ENCODE measurements at regions not wholly inside any gene's neighbourhood (a gene's known extent, or its start where the extent isn't known, plus 50 kb on each side); places are given as distances from the start of the nearest gene placed in this dataset.

DNA sequence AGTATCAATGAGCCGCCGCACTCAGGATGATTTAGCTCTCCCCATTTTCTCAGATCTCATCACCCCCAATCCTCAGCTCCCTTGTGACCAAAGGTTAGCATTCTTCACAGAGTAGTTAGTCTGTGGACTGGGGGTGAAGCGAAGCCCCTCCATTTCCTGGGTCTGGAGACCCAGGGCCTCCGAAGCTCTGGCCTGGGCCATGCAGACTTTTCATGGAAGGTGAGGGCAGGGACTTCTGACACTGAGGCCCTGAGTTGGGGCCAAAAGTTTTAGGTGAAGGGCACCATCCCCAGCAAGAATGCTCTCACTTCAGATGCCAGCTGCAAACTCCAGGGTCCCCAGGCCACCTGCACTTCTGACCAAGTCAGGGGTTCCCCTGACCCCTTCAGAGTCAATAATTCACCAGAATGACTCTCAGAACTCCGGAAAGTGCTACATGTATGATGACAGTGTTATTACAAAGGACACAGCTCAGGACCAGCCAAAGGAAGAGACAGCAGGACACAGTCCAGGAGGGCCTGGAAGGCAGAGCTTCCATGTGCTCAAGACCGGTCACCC is 65.7 kb upstream of the DUSP22 start:
- ATAC-seq (no peak), DNase-seq (ENCODE audit: low spot score) (no peak)
- TF ChIP-seq ZNF263 (CRISPR knock-in tag; IDR thresholded peaks at IDR 0.05; ENCODE audit: low read depth) = no peak
- no peak for TF ChIP-seq SOX15 (CRISPR knock-in tag; IDR thresholded peaks at IDR 0.05)
- TF ChIP-seq, protein P1, sequence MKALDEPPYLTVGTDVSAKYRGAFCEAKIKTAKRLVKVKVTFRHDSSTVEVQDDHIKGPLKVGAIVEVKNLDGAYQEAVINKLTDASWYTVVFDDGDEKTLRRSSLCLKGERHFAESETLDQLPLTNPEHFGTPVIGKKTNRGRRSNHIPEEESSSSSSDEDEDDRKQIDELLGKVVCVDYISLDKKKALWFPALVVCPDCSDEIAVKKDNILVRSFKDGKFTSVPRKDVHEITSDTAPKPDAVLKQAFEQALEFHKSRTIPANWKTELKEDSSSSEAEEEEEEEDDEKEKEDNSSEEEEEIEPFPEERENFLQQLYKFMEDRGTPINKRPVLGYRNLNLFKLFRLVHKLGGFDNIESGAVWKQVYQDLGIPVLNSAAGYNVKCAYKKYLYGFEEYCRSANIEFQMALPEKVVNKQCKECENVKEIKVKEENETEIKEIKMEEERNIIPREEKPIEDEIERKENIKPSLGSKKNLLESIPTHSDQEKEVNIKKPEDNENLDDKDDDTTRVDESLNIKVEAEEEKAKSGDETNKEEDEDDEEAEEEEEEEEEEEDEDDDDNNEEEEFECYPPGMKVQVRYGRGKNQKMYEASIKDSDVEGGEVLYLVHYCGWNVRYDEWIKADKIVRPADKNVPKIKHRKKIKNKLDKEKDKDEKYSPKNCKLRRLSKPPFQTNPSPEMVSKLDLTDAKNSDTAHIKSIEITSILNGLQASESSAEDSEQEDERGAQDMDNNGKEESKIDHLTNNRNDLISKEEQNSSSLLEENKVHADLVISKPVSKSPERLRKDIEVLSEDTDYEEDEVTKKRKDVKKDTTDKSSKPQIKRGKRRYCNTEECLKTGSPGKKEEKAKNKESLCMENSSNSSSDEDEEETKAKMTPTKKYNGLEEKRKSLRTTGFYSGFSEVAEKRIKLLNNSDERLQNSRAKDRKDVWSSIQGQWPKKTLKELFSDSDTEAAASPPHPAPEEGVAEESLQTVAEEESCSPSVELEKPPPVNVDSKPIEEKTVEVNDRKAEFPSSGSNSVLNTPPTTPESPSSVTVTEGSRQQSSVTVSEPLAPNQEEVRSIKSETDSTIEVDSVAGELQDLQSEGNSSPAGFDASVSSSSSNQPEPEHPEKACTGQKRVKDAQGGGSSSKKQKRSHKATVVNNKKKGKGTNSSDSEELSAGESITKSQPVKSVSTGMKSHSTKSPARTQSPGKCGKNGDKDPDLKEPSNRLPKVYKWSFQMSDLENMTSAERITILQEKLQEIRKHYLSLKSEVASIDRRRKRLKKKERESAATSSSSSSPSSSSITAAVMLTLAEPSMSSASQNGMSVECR (CRISPR knock-in tag; IDR thresholded peaks at IDR 0.05; ENCODE audit: borderline replicate concordance) = no peak
- no peak for TF ChIP-seq MYBL2 (CRISPR knock-in tag; IDR thresholded peaks at IDR 0.05)
- TF ChIP-seq ZNF416 (CRISPR knock-in tag; IDR thresholded peaks at IDR 0.05) = no peak
- no peak for TF ChIP-seq ZBTB21 (CRISPR knock-in tag; IDR thresholded peaks at IDR 0.05; ENCODE audit: borderline replicate concordance)
- TF ChIP-seq ELF4 (CRISPR knock-in tag; IDR thresholded peaks at IDR 0.05; ENCODE audit: low read depth) = no peak
- TF ChIP-seq, protein P2, sequence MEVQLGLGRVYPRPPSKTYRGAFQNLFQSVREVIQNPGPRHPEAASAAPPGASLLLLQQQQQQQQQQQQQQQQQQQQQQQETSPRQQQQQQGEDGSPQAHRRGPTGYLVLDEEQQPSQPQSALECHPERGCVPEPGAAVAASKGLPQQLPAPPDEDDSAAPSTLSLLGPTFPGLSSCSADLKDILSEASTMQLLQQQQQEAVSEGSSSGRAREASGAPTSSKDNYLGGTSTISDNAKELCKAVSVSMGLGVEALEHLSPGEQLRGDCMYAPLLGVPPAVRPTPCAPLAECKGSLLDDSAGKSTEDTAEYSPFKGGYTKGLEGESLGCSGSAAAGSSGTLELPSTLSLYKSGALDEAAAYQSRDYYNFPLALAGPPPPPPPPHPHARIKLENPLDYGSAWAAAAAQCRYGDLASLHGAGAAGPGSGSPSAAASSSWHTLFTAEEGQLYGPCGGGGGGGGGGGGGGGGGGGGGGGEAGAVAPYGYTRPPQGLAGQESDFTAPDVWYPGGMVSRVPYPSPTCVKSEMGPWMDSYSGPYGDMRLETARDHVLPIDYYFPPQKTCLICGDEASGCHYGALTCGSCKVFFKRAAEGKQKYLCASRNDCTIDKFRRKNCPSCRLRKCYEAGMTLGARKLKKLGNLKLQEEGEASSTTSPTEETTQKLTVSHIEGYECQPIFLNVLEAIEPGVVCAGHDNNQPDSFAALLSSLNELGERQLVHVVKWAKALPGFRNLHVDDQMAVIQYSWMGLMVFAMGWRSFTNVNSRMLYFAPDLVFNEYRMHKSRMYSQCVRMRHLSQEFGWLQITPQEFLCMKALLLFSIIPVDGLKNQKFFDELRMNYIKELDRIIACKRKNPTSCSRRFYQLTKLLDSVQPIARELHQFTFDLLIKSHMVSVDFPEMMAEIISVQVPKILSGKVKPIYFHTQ (CRISPR knock-in tag; IDR thresholded peaks at IDR 0.05) = no peak
- TF ChIP-seq ZNF423 (CRISPR knock-in tag; IDR thresholded peaks at IDR 0.05) = no peak
- TF ChIP-seq, protein P3, sequence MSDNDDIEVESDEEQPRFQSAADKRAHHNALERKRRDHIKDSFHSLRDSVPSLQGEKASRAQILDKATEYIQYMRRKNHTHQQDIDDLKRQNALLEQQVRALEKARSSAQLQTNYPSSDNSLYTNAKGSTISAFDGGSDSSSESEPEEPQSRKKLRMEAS (CRISPR knock-in tag; IDR thresholded peaks at IDR 0.05) = no peak
- no peak for TF ChIP-seq ZNF232 (CRISPR knock-in tag; IDR thresholded peaks at IDR 0.05)
- TF ChIP-seq, protein P4, sequence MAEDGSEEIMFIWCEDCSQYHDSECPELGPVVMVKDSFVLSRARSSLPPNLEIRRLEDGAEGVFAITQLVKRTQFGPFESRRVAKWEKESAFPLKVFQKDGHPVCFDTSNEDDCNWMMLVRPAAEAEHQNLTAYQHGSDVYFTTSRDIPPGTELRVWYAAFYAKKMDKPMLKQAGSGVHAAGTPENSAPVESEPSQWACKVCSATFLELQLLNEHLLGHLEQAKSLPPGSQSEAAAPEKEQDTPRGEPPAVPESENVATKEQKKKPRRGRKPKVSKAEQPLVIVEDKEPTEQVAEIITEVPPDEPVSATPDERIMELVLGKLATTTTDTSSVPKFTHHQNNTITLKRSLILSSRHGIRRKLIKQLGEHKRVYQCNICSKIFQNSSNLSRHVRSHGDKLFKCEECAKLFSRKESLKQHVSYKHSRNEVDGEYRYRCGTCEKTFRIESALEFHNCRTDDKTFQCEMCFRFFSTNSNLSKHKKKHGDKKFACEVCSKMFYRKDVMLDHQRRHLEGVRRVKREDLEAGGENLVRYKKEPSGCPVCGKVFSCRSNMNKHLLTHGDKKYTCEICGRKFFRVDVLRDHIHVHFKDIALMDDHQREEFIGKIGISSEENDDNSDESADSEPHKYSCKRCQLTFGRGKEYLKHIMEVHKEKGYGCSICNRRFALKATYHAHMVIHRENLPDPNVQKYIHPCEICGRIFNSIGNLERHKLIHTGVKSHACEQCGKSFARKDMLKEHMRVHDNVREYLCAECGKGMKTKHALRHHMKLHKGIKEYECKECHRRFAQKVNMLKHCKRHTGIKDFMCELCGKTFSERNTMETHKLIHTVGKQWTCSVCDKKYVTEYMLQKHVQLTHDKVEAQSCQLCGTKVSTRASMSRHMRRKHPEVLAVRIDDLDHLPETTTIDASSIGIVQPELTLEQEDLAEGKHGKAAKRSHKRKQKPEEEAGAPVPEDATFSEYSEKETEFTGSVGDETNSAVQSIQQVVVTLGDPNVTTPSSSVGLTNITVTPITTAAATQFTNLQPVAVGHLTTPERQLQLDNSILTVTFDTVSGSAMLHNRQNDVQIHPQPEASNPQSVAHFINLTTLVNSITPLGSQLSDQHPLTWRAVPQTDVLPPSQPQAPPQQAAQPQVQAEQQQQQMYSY (CRISPR knock-in tag; IDR thresholded peaks at IDR 0.05) = no peak
- TF ChIP-seq FOXP1 (CRISPR knock-in tag; IDR thresholded peaks at IDR 0.05; ENCODE audit: borderline replicate concordance) = no peak
- no peak for TF ChIP-seq SP1 (CRISPR knock-in tag; conservative IDR thresholded peaks at IDR 0.05)
- TF ChIP-seq SMAD4 (CRISPR knock-in tag; IDR thresholded peaks at IDR 0.05) = no peak
- no peak for TF ChIP-seq ZNF317 (CRISPR knock-in tag; IDR thresholded peaks at IDR 0.05; ENCODE audit: borderline replicate concordance, low read depth)
- Mint-ChIP-seq H3K4me1 (peaks cover 15% of the 10 kb centered on the region), H3K36me3 (no peaks in the 10 kb centered on the region), H3K9me3 (no peaks in the 10 kb centered on the region), H3K27ac (no peak overlapping the region), H3K4me3 (no peak overlapping the region), H3K27me3 (ENCODE audit: low read depth) (no peaks in the 10 kb centered on the region; the same call in 1 of the 2 replicates)
- ChIA-PET POLR2A (no interaction called here), CTCF (interaction anchor here (3.4 kb wide), 1 partner anchor 9 kb away, joined by 23 read pairs; no protein-coding TSS in a partner anchor)
